ENCODE measurements at regions not wholly inside any gene's neighbourhood (a gene's known extent, or its start where the extent isn't known, plus 50 kb on each side); places are given as distances from the start of the nearest gene placed in this dataset.

DNA sequence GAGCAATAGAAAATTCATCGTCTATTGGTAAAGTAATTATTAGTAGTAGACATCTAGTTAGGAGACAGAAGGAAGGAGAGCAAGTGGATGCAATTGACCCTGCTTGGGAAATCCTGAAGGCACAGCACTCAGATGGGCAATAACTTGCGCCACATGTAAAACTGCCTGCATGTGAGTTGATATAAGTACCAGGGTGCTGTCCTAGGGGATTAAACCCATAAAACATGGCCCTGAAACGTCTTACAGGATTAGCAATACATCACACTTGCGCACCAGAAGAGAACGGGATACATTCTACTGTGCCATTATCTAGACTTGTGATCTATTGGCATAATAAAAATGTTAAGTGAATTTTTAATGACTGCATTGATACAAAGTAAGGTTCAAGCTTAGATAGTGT, 277.5 kb upstream of the LYPLAL1 start:
- Mint-ChIP-seq H3K9me3 (ENCODE audit: unreplicated experiment) (no peaks in the 10 kb centered on the region), H3K4me3 (ENCODE audit: unreplicated experiment) (no peak overlapping the region), H3K27me3 (ENCODE audit: unreplicated experiment) (no peaks in the 10 kb centered on the region), H3K4me1 (ENCODE audit: unreplicated experiment) (peaks cover 6% of the 10 kb centered on the region), H3K36me3 (ENCODE audit: unreplicated experiment) (no peaks in the 10 kb centered on the region), H3K27ac (ENCODE audit: unreplicated experiment) (no peak overlapping the region)
- no peak for DNase-seq (ENCODE audit: extremely low spot score, unreplicated experiment)
- no peak for TF ChIP-seq CTCF (IDR thresholded peaks at IDR 0.05)

- no peaks in the 10 kb centered on the region for H3K27me3 Mint-ChIP-seq (ENCODE audit: unreplicated experiment)
- H3K36me3 Mint-ChIP-seq (ENCODE audit: unreplicated experiment), result no peaks in the 10 kb centered on the region
- DNase-seq (ENCODE audit: extremely low spot score, unreplicated experiment), result no peak
- no peaks in the 10 kb centered on the region for H3K9me3 Mint-ChIP-seq (ENCODE audit: unreplicated experiment)
- H3K27ac Mint-ChIP-seq (ENCODE audit: unreplicated experiment), result no peak overlapping the region
- peaks cover 6% of the 10 kb centered on the region for H3K4me1 Mint-ChIP-seq (ENCODE audit: unreplicated experiment)
- no peak for TF ChIP-seq CTCF (IDR thresholded peaks at IDR 0.05)
- H3K4me3 Mint-ChIP-seq (ENCODE audit: unreplicated experiment), result no peak overlapping the region
Measured at GRCh38 chr1:218898921-218899320, 274.8 kb upstream of the LYPLAL1 start.

GRCh38 chr1:218900615-218901014, 273.1 kb upstream of the LYPLAL1 start:
- no peak for TF ChIP-seq CTCF (IDR thresholded peaks at IDR 0.05)
- no peak for DNase-seq (ENCODE audit: extremely low spot score, unreplicated experiment)
- no peaks in the 10 kb centered on the region for H3K27me3 Mint-ChIP-seq (ENCODE audit: unreplicated experiment)
- peaks cover 6% of the 10 kb centered on the region for H3K4me1 Mint-ChIP-seq (ENCODE audit: unreplicated experiment)
- no peak overlapping the region for H3K27ac Mint-ChIP-seq (ENCODE audit: unreplicated experiment)
- no peaks in the 10 kb centered on the region for H3K36me3 Mint-ChIP-seq (ENCODE audit: unreplicated experiment)
- no peaks in the 10 kb centered on the region for H3K9me3 Mint-ChIP-seq (ENCODE audit: unreplicated experiment)
- no peak overlapping the region for H3K4me3 Mint-ChIP-seq (ENCODE audit: unreplicated experiment)

DNA sequence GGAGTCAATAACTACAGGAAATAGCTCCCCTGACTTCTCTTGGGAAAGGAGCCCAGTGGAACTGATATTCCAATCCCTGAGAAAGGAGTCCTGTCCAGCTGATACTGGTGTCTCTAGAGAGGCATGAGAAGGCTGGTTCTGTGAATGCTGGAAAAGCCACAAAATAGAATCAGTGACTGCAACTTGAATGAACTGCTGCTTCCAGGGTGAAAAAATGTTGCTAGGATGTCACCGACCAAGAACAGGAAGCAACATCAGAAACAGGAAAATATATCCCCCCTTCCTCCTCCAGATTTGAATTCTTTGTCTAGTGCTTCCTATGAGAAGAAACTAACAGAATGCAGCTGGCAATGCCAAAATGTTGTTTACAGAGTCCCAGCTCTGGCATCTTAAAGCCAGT, 269.3 kb upstream of the LYPLAL1 start:
- no peaks in the 10 kb centered on the region for H3K36me3 Mint-ChIP-seq (ENCODE audit: unreplicated experiment)
- H3K27me3 Mint-ChIP-seq (ENCODE audit: unreplicated experiment), result no peaks in the 10 kb centered on the region
- H3K4me3 Mint-ChIP-seq (ENCODE audit: unreplicated experiment), result no peak overlapping the region
- no peak overlapping the region for H3K27ac Mint-ChIP-seq (ENCODE audit: unreplicated experiment)
- DNase-seq (ENCODE audit: extremely low spot score, unreplicated experiment), result no peak
- no peaks in the 10 kb centered on the region for H3K9me3 Mint-ChIP-seq (ENCODE audit: unreplicated experiment)
- TF ChIP-seq CTCF (IDR thresholded peaks at IDR 0.05), result no peak
- no peaks in the 10 kb centered on the region for H3K4me1 Mint-ChIP-seq (ENCODE audit: unreplicated experiment)

DNA sequence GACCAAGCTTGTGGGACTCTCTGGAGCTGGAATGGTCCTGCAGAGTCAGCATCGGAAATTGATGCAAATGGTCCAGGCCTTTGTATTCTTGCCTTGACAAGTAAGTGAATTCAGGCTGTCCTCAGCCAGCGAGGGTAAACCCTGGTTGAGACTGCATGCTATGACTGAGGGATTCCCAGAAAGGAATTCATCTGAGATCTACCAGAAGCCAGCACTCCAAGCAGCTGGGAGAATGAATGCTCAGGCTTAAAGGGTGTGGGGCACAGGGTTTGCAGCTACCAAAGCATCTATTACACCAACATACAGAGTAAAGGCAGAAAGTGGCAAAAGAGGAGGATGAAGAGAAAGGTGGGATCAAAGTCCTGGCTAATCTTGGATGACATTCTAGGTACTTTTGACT, 257.0 kb upstream of the LYPLAL1 start:
- no peak for DNase-seq (ENCODE audit: extremely low spot score, unreplicated experiment)
- H3K4me3 Mint-ChIP-seq (ENCODE audit: unreplicated experiment), result no peak overlapping the region
- H3K4me1 Mint-ChIP-seq (ENCODE audit: unreplicated experiment), result no peaks in the 10 kb centered on the region
- no peaks in the 10 kb centered on the region for H3K9me3 Mint-ChIP-seq (ENCODE audit: unreplicated experiment)
- no peak for TF ChIP-seq CTCF (IDR thresholded peaks at IDR 0.05)
- no peaks in the 10 kb centered on the region for H3K36me3 Mint-ChIP-seq (ENCODE audit: unreplicated experiment)
- no peaks in the 10 kb centered on the region for H3K27me3 Mint-ChIP-seq (ENCODE audit: unreplicated experiment)
- H3K27ac Mint-ChIP-seq (ENCODE audit: unreplicated experiment), result no peak overlapping the region

Data from osteocyte (in vitro differentiated cells).